ENCODE measurements at regions not wholly inside any gene's neighbourhood (a gene's known extent, or its start where the extent isn't known, plus 50 kb on each side); places are given as distances from the start of the nearest gene placed in this dataset.
A peak's percentile ranks its signal among the peaks of the same experiment; 100 is the strongest.

- TF ChIP-seq CTCF (IDR thresholded peaks at IDR 0.05; ENCODE audit: low read depth, low read length), result no peak
- no peak overlapping the region for H3K4me3 ChIP-seq (replicated peaks in 1 of 2; ENCODE audit: low read depth in 2 of 2, low read length in 2 of 2)
- peak; percentile 47 to 88 for DNase-seq (ENCODE audit: low read depth in 2 of 2)
These were observed 361.6 kb upstream of the MARCKS start for GRCh38 chr6:113495521-113495920.

GRCh38 chr6:113496166-113496565 is 361.0 kb upstream of the MARCKS start:
- DNase-seq (ENCODE audit: low read depth in 2 of 2), result peak; percentile 74 to 87
- TF ChIP-seq CTCF (IDR thresholded peaks at IDR 0.05; ENCODE audit: low read depth, low read length), result no peak

GRCh38 chr6:113500221-113500620 is 356.9 kb upstream of the MARCKS start:
- TF ChIP-seq CTCF (IDR thresholded peaks at IDR 0.05; ENCODE audit: low read depth, low read length), result no peak

More at GRCh38 chr6:113496166-113496565, 361.0 kb upstream of the MARCKS start:
- no peak overlapping the region for H3K4me3 ChIP-seq (replicated peaks in 1 of 2; ENCODE audit: low read depth in 2 of 2, low read length in 2 of 2)

GRCh38 chr6:113505084-113505699 is 352.0 kb upstream of the MARCKS start:
- no peak for DNase-seq (ENCODE audit: low read depth in 2 of 2)
- H3K4me3 ChIP-seq (replicated peaks in 1 of 2; ENCODE audit: low read depth in 2 of 2, low read length in 2 of 2), result no peak overlapping the region
- no peak for TF ChIP-seq CTCF (IDR thresholded peaks at IDR 0.05; ENCODE audit: low read depth, low read length)

More at GRCh38 chr6:113500221-113500620, 356.9 kb upstream of the MARCKS start:
- H3K4me3 ChIP-seq (replicated peaks in 1 of 2; ENCODE audit: low read depth in 2 of 2, low read length in 2 of 2), result no peak overlapping the region
- DNase-seq (ENCODE audit: low read depth in 2 of 2), result peak; percentile 29 to 80

- H3K4me3 ChIP-seq (replicated peaks in 1 of 2; ENCODE audit: low read depth in 2 of 2, low read length in 2 of 2), result no peak overlapping the region
- no peak for DNase-seq (ENCODE audit: low read depth in 2 of 2)
- no peak for TF ChIP-seq CTCF (IDR thresholded peaks at IDR 0.05; ENCODE audit: low read depth, low read length)
These were observed 348.9 kb upstream of the MARCKS start for GRCh38 chr6:113508249-113508648.

- H3K4me3 ChIP-seq (replicated peaks in 1 of 2; ENCODE audit: low read depth in 2 of 2, low read length in 2 of 2), result no peak overlapping the region
- no peak for DNase-seq (ENCODE audit: low read depth in 2 of 2)
- TF ChIP-seq CTCF (IDR thresholded peaks at IDR 0.05; ENCODE audit: low read depth, low read length), result no peak
These were observed 346.0 kb upstream of the MARCKS start for GRCh38 chr6:113511100-113511499.

- no peak for DNase-seq (ENCODE audit: low read depth in 2 of 2)
- no peak overlapping the region for H3K4me3 ChIP-seq (replicated peaks in 1 of 2; ENCODE audit: low read depth in 2 of 2, low read length in 2 of 2)
- no peak for TF ChIP-seq CTCF (IDR thresholded peaks at IDR 0.05; ENCODE audit: low read depth, low read length)
These were observed 344.6 kb upstream of the MARCKS start for GRCh38 chr6:113512576-113512975.

Data from cardiac fibroblast (primary cell).